ENCODE measurements at regions not wholly inside any gene's neighbourhood (a gene's known extent, or its start where the extent isn't known, plus 50 kb on each side); places are given as distances from the start of the nearest gene placed in this dataset.

GRCh38 chr4:137961051-137961438, 281.1 kb downstream of the SLC7A11 start:
- H3K27me3 ChIP-seq: no peaks in the 10 kb centered on the region
- DNase-seq: peak in 1 of 2 donors; percentile 16
- intact Hi-C loops (cut with DNase I; ENCODE audit: low total_unique reads): no loop called here
- H3K9me3 ChIP-seq: no peaks in the 10 kb centered on the region
- H3K27ac ChIP-seq: no peak overlapping the region
- TF ChIP-seq EP300 (IDR thresholded peaks at IDR 0.05) (no peak), POLR2A (IDR thresholded peaks at IDR 0.05) (no peak), POLR2AphosphoS5 (IDR thresholded peaks at IDR 0.05) (no peak)
- TF ChIP-seq, protein P1, sequence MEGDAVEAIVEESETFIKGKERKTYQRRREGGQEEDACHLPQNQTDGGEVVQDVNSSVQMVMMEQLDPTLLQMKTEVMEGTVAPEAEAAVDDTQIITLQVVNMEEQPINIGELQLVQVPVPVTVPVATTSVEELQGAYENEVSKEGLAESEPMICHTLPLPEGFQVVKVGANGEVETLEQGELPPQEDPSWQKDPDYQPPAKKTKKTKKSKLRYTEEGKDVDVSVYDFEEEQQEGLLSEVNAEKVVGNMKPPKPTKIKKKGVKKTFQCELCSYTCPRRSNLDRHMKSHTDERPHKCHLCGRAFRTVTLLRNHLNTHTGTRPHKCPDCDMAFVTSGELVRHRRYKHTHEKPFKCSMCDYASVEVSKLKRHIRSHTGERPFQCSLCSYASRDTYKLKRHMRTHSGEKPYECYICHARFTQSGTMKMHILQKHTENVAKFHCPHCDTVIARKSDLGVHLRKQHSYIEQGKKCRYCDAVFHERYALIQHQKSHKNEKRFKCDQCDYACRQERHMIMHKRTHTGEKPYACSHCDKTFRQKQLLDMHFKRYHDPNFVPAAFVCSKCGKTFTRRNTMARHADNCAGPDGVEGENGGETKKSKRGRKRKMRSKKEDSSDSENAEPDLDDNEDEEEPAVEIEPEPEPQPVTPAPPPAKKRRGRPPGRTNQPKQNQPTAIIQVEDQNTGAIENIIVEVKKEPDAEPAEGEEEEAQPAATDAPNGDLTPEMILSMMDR (IDR thresholded peaks at IDR 0.05): no peak
- H3K4me3 ChIP-seq: no peak overlapping the region
- no peaks in the 10 kb centered on the region for H3K36me3 ChIP-seq
- no peaks in the 10 kb centered on the region for H3K4me1 ChIP-seq

DNA sequence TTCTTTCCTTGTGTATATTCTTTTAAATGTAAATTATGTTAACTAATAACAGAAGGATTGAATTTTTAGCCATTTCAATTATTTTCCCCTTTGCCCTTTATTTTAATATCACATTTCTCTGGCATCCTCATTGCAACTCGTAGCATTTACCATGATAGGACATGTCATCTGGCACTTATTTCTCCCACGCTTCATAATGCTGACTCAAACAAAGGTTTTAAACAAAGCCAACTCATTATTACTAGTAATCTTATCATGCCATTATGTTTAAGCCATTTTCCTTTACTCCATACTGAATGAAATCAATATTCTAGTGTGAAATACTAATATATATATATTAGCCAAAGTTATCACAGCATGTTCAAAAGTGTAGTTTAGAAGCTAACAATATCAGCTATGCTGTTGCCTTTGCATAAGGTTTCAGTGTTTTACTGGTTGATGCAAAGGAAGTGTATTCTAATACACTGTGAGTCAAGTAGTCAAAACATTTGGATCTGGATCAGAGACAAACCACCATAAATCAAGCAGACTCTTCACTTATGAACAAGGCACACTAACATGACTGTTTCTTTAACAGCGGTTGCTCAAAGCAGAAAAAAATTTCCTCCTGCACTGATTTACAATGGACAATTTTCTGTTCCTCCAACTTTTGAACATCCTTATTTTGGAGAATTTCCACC, 281.6 kb downstream of the SLC7A11 start:
- intact Hi-C loops (cut with DNase I; ENCODE audit: low total_unique reads): no loop called here
- no peaks in the 10 kb centered on the region for H3K36me3 ChIP-seq
- DNase-seq: peak in 1 of 2 donors; percentile 45
- no peaks in the 10 kb centered on the region for H3K4me1 ChIP-seq
- H3K9me3 ChIP-seq: no peaks in the 10 kb centered on the region
- TF ChIP-seq POLR2AphosphoS5 (IDR thresholded peaks at IDR 0.05) (no peak), POLR2A (IDR thresholded peaks at IDR 0.05) (no peak), EP300 (IDR thresholded peaks at IDR 0.05) (no peak)
- TF ChIP-seq, protein P1 (IDR thresholded peaks at IDR 0.05): no peak
- 41 to 63% (median 57%) methylated on average over 3 of the region's 3 CpGs for WGBS, 5 donors
- H3K27ac ChIP-seq: no peak overlapping the region
- no peaks in the 10 kb centered on the region for H3K27me3 ChIP-seq
- H3K4me3 ChIP-seq: no peak overlapping the region

DNA sequence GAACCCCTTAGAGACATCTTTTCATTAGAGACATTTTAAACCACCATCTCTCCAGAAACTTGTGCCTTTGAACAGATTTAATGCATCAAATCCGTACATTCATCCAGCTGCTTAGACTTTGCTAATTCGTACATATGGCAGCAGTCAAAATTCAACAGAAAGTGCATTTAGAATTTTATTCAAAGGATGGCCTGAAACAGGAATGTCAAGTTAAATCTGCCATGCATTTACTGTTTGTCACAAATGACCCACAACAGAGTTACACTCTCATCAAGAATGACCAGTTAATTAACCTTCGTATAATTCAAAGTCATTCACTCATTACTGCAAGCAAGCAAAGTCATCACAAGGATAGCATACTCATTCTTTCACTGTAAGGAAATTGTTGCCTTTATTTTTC, 284.3 kb downstream of the SLC7A11 start:
- DNase-seq: peak in 1 of 2 donors; percentile 20
- H3K9me3 ChIP-seq: no peaks in the 10 kb centered on the region
- no peaks in the 10 kb centered on the region for H3K36me3 ChIP-seq
- H3K4me3 ChIP-seq: no peak overlapping the region
- H3K27me3 ChIP-seq: no peaks in the 10 kb centered on the region
- no peaks in the 10 kb centered on the region for H3K4me1 ChIP-seq
- TF ChIP-seq POLR2A (IDR thresholded peaks at IDR 0.05): no peak
- TF ChIP-seq EP300 (IDR thresholded peaks at IDR 0.05): no peak
- TF ChIP-seq POLR2AphosphoS5 (IDR thresholded peaks at IDR 0.05): no peak
- TF ChIP-seq, protein P1 (IDR thresholded peaks at IDR 0.05): no peak
- H3K27ac ChIP-seq: no peak overlapping the region
- intact Hi-C loops (cut with DNase I; ENCODE audit: low total_unique reads): no loop called here
- WGBS, 5 donors: 83 to 88% (median 85%) methylated on average over 3 of the region's 3 CpGs

DNA sequence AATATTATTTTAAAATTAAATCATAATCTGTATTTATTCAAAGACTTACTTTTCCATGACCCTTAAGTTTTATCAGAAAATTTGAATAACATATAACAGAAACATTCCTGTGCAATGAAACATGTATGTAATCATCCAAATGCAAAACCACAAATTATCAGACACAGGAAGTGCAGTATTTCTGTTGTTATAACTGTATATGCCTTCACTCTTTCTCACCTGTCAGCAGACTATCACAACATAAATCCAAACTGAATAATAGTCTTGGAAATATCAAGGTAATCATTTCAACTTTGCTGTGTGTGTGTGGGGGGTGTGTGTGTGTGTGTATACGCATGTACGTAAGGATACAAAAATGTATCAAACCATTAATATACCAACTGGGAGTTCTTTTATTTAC, 285.9 kb downstream of the SLC7A11 start:
- no peaks in the 10 kb centered on the region for H3K27me3 ChIP-seq
- H3K27ac ChIP-seq: no peak overlapping the region
- DNase-seq: no peak
- 92 to 96% (median 95%) methylated on average over 2 of the region's 2 CpGs for WGBS, 5 donors
- H3K4me3 ChIP-seq: no peak overlapping the region
- H3K36me3 ChIP-seq: no peaks in the 10 kb centered on the region
- no peaks in the 10 kb centered on the region for H3K4me1 ChIP-seq
- no peak for TF ChIP-seq POLR2AphosphoS5 (IDR thresholded peaks at IDR 0.05)
- no peak for TF ChIP-seq POLR2A (IDR thresholded peaks at IDR 0.05)
- TF ChIP-seq EP300 (IDR thresholded peaks at IDR 0.05): no peak
- TF ChIP-seq, protein P1 (IDR thresholded peaks at IDR 0.05): no peak
- no peaks in the 10 kb centered on the region for H3K9me3 ChIP-seq
- intact Hi-C loops (cut with DNase I; ENCODE audit: low total_unique reads): no loop called here

All from stomach (tissue), 8 donors.